Transverse colon (tissue), 4 donors: ENCODE measurements at regions not wholly inside any gene's neighbourhood (a gene's known extent, or its start where the extent isn't known, plus 50 kb on each side); places are given as distances from the start of the nearest gene placed in this dataset.

ENCODE experiments used
- DNase-seq: peaks from one replicate; pipeline ENCODE4 v3.0.0-alpha.2; 2019
- H3K27ac ChIP-seq, 4 donors: fragments of 200-600 bp; sonication (generic); 2 replicates each; pipeline ENCODE4 v1.5.1; 2016 to 2018; ENCODE audit warnings: inconsistent platforms in 4 of 4
- H3K27me3 ChIP-seq: fragments of 200-600 bp; sonication (generic); 2 replicates; pipeline ENCODE4 v1.5.1; 2017; ENCODE audit warnings: inconsistent platforms
- H3K36me3 ChIP-seq, 4 donors: fragments of 200-600 bp; sonication (generic); 2 replicates each; pipeline ENCODE4 v1.5.1; 2017 to 2019; ENCODE audit warnings: inconsistent platforms in 4 of 4
- H3K4me1 ChIP-seq, 4 donors: fragments of 200-600 bp; sonication (generic); 2 replicates each; pipeline ENCODE4 v1.5.1; 2017 to 2020; ENCODE audit warnings: inconsistent platforms in 4 of 4
- H3K4me3 ChIP-seq, 4 donors: fragments of 200-600 bp; sonication (generic); 1 replicate in 1 of 4; 2 replicates in 3 of 4; pipeline versions ENCODE4 v1.5.1 to v1.6.1; 2017 to 2019; ENCODE audit warnings: inconsistent platforms in 4 of 4
- H3K9me3 ChIP-seq, 2 donors: fragments of 200-600 bp; sonication (generic); 2 replicates each; pipeline ENCODE4 v1.5.1; 2017 to 2019; ENCODE audit warnings: inconsistent platforms in 2 of 2
- CTCF ChIP-seq, 5 experiments: fragments of 200-600 bp in 3 of 5; fragments of 450-650 bp in 2 of 5; sonication (generic) in 3 of 5; IDR thresholded peaks; 1 replicate in 2 of 5; 2 replicates in 3 of 5; pipeline ENCODE4 v1.5.1; 2016 to 2017; ENCODE audit warnings: antibody characterized with exemption in 5 of 5, inconsistent platforms in 3 of 5, mild to moderate bottlenecking in 2 of 5, moderate library complexity in 1 of 5
- EP300 ChIP-seq: sonication (generic); formaldehyde crosslinking; IDR thresholded peaks from one replicate; pipeline ENCODE4 v1.6.1; 2017; ENCODE audit warnings: antibody characterized with exemption, low read depth
- POLR2A ChIP-seq: fragments of 450-650 bp; IDR thresholded peaks from one replicate; pipeline ENCODE4 v1.6.1; 2016; ENCODE audit warnings: antibody characterized with exemption, mild to moderate bottlenecking, moderate library complexity
- POLR2AphosphoS5 ChIP-seq, 3 donors: sonication (generic); formaldehyde crosslinking; IDR thresholded peaks; one replicate each; pipeline ENCODE4 v1.6.1; 2016; ENCODE audit warnings: antibody characterized with exemption in 3 of 3
- WGBS, 2 donors: methylation state at CpG; one replicate each; pipeline ENCODE4 v1.1.5; 2018; ENCODE audit warnings: low coverage in 1 of 2; 5-methylcytosine and 5-hydroxymethylcytosine counted together
- in situ Hi-C, 4 donors: fragments of 200-750 bp; cut with MboI; loops; one replicate each; pipeline versions ENCODE4 v1.15.0 to v1.15.1; 2017; ENCODE audit warnings: low sequenced_read_pairs in 3 of 4, low pct_ligation_motif_present in 1 of 4, low pct_unique_long_range_greater_than_20kb in 1 of 4
- intact Hi-C: fragments of 100-400 bp; cut with DNase I; formaldehyde crosslinking; loops from one replicate; pipeline ENCODE4 v1.15.1; 2023; ENCODE audit warnings: low total_unique reads

DNA sequence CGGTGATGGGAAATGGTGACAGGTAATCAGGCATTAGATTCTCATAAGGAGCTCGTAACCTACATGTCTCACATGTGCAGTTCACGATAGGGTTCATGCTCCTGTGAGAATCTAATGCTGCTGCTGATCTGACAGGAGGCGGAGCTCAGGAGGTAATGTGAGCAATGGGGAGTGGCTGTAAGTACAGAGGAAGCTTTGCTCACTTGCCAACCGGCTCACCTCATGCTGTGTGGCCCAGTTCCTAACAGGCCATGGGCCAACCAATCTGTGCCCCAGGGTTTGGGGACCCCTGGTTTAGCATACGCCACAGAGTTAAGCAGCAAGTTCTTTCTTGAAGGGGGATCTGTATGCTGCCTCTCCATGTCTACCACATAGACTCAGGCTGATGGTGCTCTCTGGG lies 133.1 kb downstream of the IQUB start:
- intact Hi-C loops (no loop called here), in situ Hi-C loops (no loop called here)
- H3K27ac ChIP-seq, result no peak overlapping the region
- H3K4me1 ChIP-seq, result no peaks in the 10 kb centered on the region
- DNase-seq, result no peak
- H3K4me3 ChIP-seq, result no peak overlapping the region
- no peaks in the 10 kb centered on the region for H3K27me3 ChIP-seq
- WGBS, 2 donors, result 78 to 90% methylated on average over 2 to 6 of the region's 6 CpGs
- no peaks in the 10 kb centered on the region for H3K9me3 ChIP-seq
- TF ChIP-seq CTCF (IDR thresholded peaks at IDR 0.05), result no peak
- no peaks in the 10 kb centered on the region for H3K36me3 ChIP-seq

- H3K4me1 ChIP-seq, result no peaks in the 10 kb centered on the region
- in situ Hi-C loops (no loop called here), intact Hi-C loops (no loop called here)
- no peaks in the 10 kb centered on the region for H3K36me3 ChIP-seq
- H3K4me3 ChIP-seq, result no peak overlapping the region
- no peak for TF ChIP-seq CTCF (IDR thresholded peaks at IDR 0.05)
- no peak for TF ChIP-seq POLR2A
- TF ChIP-seq EP300, result no peak
- TF ChIP-seq POLR2AphosphoS5 (IDR thresholded peaks at IDR 0.05), result no peak
- DNase-seq, result no peak
- no peaks in the 10 kb centered on the region for H3K9me3 ChIP-seq
- H3K27ac ChIP-seq, result no peak overlapping the region
- no peaks in the 10 kb centered on the region for H3K27me3 ChIP-seq
Measured at GRCh38 chr7:123400196-123400595, 134.2 kb downstream of the IQUB start.

DNA sequence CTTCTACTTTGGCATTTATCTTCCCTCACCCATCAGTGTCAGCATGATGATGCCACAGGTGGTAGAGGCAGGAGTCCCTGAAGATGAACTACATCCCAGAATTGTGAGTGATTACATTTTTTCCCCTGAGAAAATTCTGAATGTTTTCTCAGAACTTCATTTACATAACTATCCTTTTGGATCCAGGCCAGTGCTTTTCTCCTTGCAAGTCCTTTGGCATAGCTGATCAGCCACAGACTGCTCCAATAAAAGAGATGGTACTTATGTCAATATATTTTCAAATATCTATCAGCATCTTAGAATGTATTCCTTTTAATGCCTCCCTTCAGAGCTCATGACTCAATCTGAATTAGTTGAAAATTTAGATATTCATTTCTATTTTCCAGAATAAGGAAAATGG lies 135.5 kb downstream of the IQUB start:
- H3K36me3 ChIP-seq, result no peaks in the 10 kb centered on the region
- no peak for TF ChIP-seq CTCF (IDR thresholded peaks at IDR 0.05)
- TF ChIP-seq POLR2A, result no peak
- TF ChIP-seq EP300, result no peak
- intact Hi-C loops (loop anchor here (10.0 kb wide), 1 partner anchor 744 kb away; no protein-coding TSS in a partner anchor), in situ Hi-C loops (no loop called here)
- no peaks in the 10 kb centered on the region for H3K4me1 ChIP-seq
- no peaks in the 10 kb centered on the region for H3K27me3 ChIP-seq
- no peak overlapping the region for H3K4me3 ChIP-seq
- no peak overlapping the region for H3K27ac ChIP-seq
- no peaks in the 10 kb centered on the region for H3K9me3 ChIP-seq
- DNase-seq, result no peak

DNA sequence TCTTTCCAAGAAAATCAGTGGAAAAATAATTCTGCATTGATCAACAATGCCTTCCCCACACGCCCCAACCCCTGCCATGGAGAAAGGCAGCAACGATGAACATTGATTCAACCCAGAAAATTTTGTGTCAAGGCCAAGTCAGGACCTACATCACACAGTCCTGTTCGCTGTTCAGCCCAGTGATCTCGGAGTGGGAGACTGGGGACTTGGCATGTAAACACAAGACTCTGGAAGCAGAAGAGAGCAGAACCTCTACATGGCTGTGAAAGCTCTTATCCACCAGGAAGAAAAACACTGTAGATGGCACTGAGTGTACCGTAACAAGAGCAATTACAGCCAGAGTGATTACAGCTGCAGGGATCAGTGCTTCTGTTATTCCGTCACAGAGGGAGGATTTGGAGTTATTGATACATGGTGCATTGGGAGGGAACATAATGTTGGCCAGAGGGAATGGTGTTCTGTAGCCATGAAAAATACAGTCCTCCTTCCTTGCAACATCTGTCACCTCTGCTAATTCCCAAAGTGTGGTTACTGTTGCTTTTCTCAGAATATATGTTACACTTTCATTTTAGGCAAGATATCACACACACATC lies 136.6 kb downstream of the IQUB start:
- 66 to 73% methylated on average over 4 to 6 of the region's 6 CpGs for WGBS, 2 donors
- Histone ChIP-seq H3K27ac (no peak overlapping the region), H3K36me3 (no peaks in the 10 kb centered on the region), H3K27me3 (no peaks in the 10 kb centered on the region), H3K4me1 (no peaks in the 10 kb centered on the region), H3K4me3 (no peak overlapping the region), H3K9me3 (no peaks in the 10 kb centered on the region)
- intact Hi-C loops, result loop anchor here (10.0 kb wide), 1 partner anchor 743 kb away; no protein-coding TSS in a partner anchor
- TF ChIP-seq CTCF (IDR thresholded peaks at IDR 0.05) (no peak), EP300 (no peak), POLR2A (no peak)
- no peak for DNase-seq
- in situ Hi-C loops, result no loop called here
